NT2/D1 (cell line): ENCODE measurements at regions not wholly inside any gene's neighbourhood (a gene's known extent, or its start where the extent isn't known, plus 50 kb on each side); places are given as distances from the start of the nearest gene placed in this dataset.

Experiments
- DNase-seq: peaks from one replicate; pipeline ENCODE4 v3.0.0-alpha.2; 2011; ENCODE audit warnings: low read depth, low spot score
- H3K27me3 ChIP-seq: 2 replicates; pipeline ENCODE4 v1.6.0; 2011; ENCODE audit warnings: mild to moderate bottlenecking; ENCODE audit not compliant: insufficient read length, insufficient read depth
- H3K36me3 ChIP-seq: 2 replicates; pipeline ENCODE4 v1.6.1; 2011; ENCODE audit warnings: mild to moderate bottlenecking, low read length, mixed read lengths; ENCODE audit not compliant: insufficient read depth, insufficient read length
- H3K4me1 ChIP-seq: 2 replicates; pipeline ENCODE4 v1.5.1; 2011; ENCODE audit not compliant: insufficient read depth, insufficient read length
- H3K4me3 ChIP-seq: 2 replicates; pipeline ENCODE4 v1.5.1; 2011; ENCODE audit warnings: low read depth; ENCODE audit not compliant: insufficient read length
- H3K9ac ChIP-seq: 2 replicates; pipeline ENCODE4 v1.6.0; 2011; ENCODE audit warnings: low read depth; ENCODE audit not compliant: insufficient read length
- H3K9me3 ChIP-seq: 2 replicates; pipeline ENCODE4 v1.5.1; 2011; ENCODE audit warnings: mild to moderate bottlenecking, low read length; ENCODE audit not compliant: insufficient read depth
- SUZ12 ChIP-seq: IDR thresholded peaks from 2 replicates; pipeline ENCODE4 v1.6.1; 2011; ENCODE audit not compliant: insufficient read length, insufficient read depth; ENCODE audit errors: extremely low read depth
- YY1 ChIP-seq: IDR thresholded peaks from 2 replicates; pipeline ENCODE4 v1.6.1; 2011; ENCODE audit not compliant: insufficient read length, insufficient read depth
- ZNF274 ChIP-seq: IDR thresholded peaks from 2 replicates; pipeline ENCODE4 v1.6.1; 2011; ENCODE audit warnings: mild to moderate bottlenecking, low read depth, low read length

GRCh38 chr2:223122781-223123180 lies 70.8 kb downstream of the KCNE4 start:
- no peaks in the 10 kb centered on the region for H3K9me3 ChIP-seq
- H3K4me3 ChIP-seq, result no peak overlapping the region
- no peaks in the 10 kb centered on the region for H3K36me3 ChIP-seq
- no peaks in the 10 kb centered on the region for H3K27me3 ChIP-seq
- TF ChIP-seq YY1, result no peak
- no peak for TF ChIP-seq SUZ12
- TF ChIP-seq ZNF274, result no peak
- H3K9ac ChIP-seq, result no peak overlapping the region
- no peak for DNase-seq
- H3K4me1 ChIP-seq, result no peaks in the 10 kb centered on the region

GRCh38 chr2:223123855-223124610 lies 72.0 kb downstream of the KCNE4 start:
- DNase-seq, result no peak
- H3K27me3 ChIP-seq, result no peaks in the 10 kb centered on the region
- H3K9me3 ChIP-seq, result no peaks in the 10 kb centered on the region
- no peak overlapping the region for H3K4me3 ChIP-seq
- H3K4me1 ChIP-seq, result no peaks in the 10 kb centered on the region
- H3K36me3 ChIP-seq, result no peaks in the 10 kb centered on the region
- no peak for TF ChIP-seq YY1
- TF ChIP-seq ZNF274, result no peak
- TF ChIP-seq SUZ12, result no peak
- H3K9ac ChIP-seq, result no peak overlapping the region

- no peak overlapping the region for H3K4me3 ChIP-seq
- H3K9ac ChIP-seq, result no peak overlapping the region
- DNase-seq, result no peak
- no peaks in the 10 kb centered on the region for H3K27me3 ChIP-seq
- H3K9me3 ChIP-seq, result no peaks in the 10 kb centered on the region
- TF ChIP-seq YY1, result no peak
- TF ChIP-seq SUZ12, result no peak
- no peak for TF ChIP-seq ZNF274
- H3K4me1 ChIP-seq, result no peaks in the 10 kb centered on the region
- no peaks in the 10 kb centered on the region for H3K36me3 ChIP-seq
Measured at GRCh38 chr2:223141606-223142005, 89.6 kb downstream of the KCNE4 start.

- H3K4me3 ChIP-seq, result no peak overlapping the region
- DNase-seq, result no peak
- H3K27me3 ChIP-seq, result no peaks in the 10 kb centered on the region
- H3K4me1 ChIP-seq, result no peaks in the 10 kb centered on the region
- no peaks in the 10 kb centered on the region for H3K9me3 ChIP-seq
- no peak overlapping the region for H3K9ac ChIP-seq
- no peaks in the 10 kb centered on the region for H3K36me3 ChIP-seq
- no peak for TF ChIP-seq SUZ12
- TF ChIP-seq ZNF274, result no peak
- TF ChIP-seq YY1, result no peak
Measured at GRCh38 chr2:223142118-223142517, 90.1 kb downstream of the KCNE4 start.

GRCh38 chr2:223147431-223147830 lies 95.4 kb downstream of the KCNE4 start:
- no peak for DNase-seq
- no peaks in the 10 kb centered on the region for H3K9me3 ChIP-seq
- no peaks in the 10 kb centered on the region for H3K27me3 ChIP-seq
- H3K4me3 ChIP-seq, result no peak overlapping the region
- H3K36me3 ChIP-seq, result no peaks in the 10 kb centered on the region
- TF ChIP-seq ZNF274 (no peak), SUZ12 (no peak), YY1 (no peak)
- H3K9ac ChIP-seq, result no peak overlapping the region
- no peaks in the 10 kb centered on the region for H3K4me1 ChIP-seq

GRCh38 chr2:223148516-223148915 lies 96.5 kb downstream of the KCNE4 start:
- Histone ChIP-seq H3K27me3 (no peaks in the 10 kb centered on the region), H3K36me3 (no peaks in the 10 kb centered on the region), H3K9me3 (no peaks in the 10 kb centered on the region), H3K4me1 (no peaks in the 10 kb centered on the region), H3K4me3 (no peak overlapping the region), H3K9ac (no peak overlapping the region)
- TF ChIP-seq ZNF274 (no peak), SUZ12 (no peak), YY1 (no peak)
- DNase-seq, result no peak

GRCh38 chr2:223155956-223156355 lies 104.0 kb downstream of the KCNE4 start:
- Histone ChIP-seq H3K27me3 (no peaks in the 10 kb centered on the region), H3K9ac (no peak overlapping the region), H3K9me3 (no peaks in the 10 kb centered on the region), H3K4me3 (no peak overlapping the region), H3K36me3 (no peaks in the 10 kb centered on the region), H3K4me1 (no peaks in the 10 kb centered on the region)
- TF ChIP-seq ZNF274, result no peak
- TF ChIP-seq SUZ12, result no peak
- no peak for TF ChIP-seq YY1
- no peak for DNase-seq
